Neural cell (in vitro differentiated cells): ENCODE measurements at regions not wholly inside any gene's neighbourhood (a gene's known extent, or its start where the extent isn't known, plus 50 kb on each side); places are given as distances from the start of the nearest gene placed in this dataset.

ENCODE experiments used
- H2AFZ ChIP-seq: fragments of 200-600, 300-800 bp; sonication (generic), shearing (Covaris generic); 2 replicates; pipeline ENCODE4 v1.6.0; 2014; ENCODE audit warnings: low read depth, mild to moderate bottlenecking, antibody characterized with exemption, low read length, moderate library complexity
- H3F3A ChIP-seq: fragments of 200-600 bp; shearing (Covaris generic); 2 replicates; pipeline ENCODE4 v1.6.1; 2016; ENCODE audit warnings: mild to moderate bottlenecking, moderate library complexity, mixed read lengths, antibody characterized with exemption, low read length; ENCODE audit not compliant: insufficient read depth, poor library complexity, severe bottlenecking
- H3K27ac ChIP-seq: fragments of 200-600, 300-800 bp; sonication (generic), shearing (Covaris generic); 2 replicates; pipeline ENCODE4 v1.5.1; 2014; ENCODE audit warnings: mild to moderate bottlenecking, low read length, moderate library complexity
- H3K27me3 ChIP-seq: fragments of 300-800, 200-600 bp; sonication (generic), shearing (Covaris generic); 2 replicates; pipeline ENCODE4 v1.6.0; 2014; ENCODE audit warnings: mild to moderate bottlenecking, low read depth, low read length, moderate library complexity; ENCODE audit not compliant: insufficient read depth
- H3K36me3 ChIP-seq: fragments of 300-800, 200-600 bp; sonication (generic), shearing (Covaris generic); 2 replicates; pipeline ENCODE4 v1.5.1; 2014; ENCODE audit warnings: mild to moderate bottlenecking, antibody characterized with exemption, low read length, moderate library complexity; ENCODE audit not compliant: insufficient read depth
- H3K4me2 ChIP-seq: fragments of 300-800, 200-600 bp; sonication (generic), shearing (Covaris generic); 2 replicates; pipeline ENCODE4 v1.6.0; 2014; ENCODE audit warnings: mild to moderate bottlenecking, low read length
- H3K4me3 ChIP-seq: fragments of 300-800, 200-600 bp; sonication (generic), shearing (Covaris generic); 2 replicates; pipeline ENCODE4 v1.5.1; 2014; ENCODE audit warnings: mild to moderate bottlenecking, low read length, moderate library complexity
- H3K79me2 ChIP-seq: fragments of 200-600 bp; shearing (Covaris generic); replicated peaks from 2 replicates; pipeline ENCODE4 v1.6.0; 2014; ENCODE audit warnings: mild to moderate bottlenecking, low read length, moderate library complexity; ENCODE audit not compliant: insufficient read depth
- H3K9ac ChIP-seq: fragments of 300-800, 200-600 bp; sonication (generic), shearing (Covaris generic); 2 replicates; pipeline ENCODE4 v1.6.1; 2016; ENCODE audit warnings: mild to moderate bottlenecking, low read length, mixed read lengths
- H3K9me2 ChIP-seq: fragments of 200-600 bp; shearing (Covaris generic); 2 replicates; pipeline ENCODE4 v1.6.1; 2016; ENCODE audit warnings: mild to moderate bottlenecking, low read length, mixed read lengths; ENCODE audit not compliant: insufficient read depth
- H3K9me3 ChIP-seq: fragments of 200-600, 300-800 bp; sonication (generic), shearing (Covaris generic); 2 replicates; pipeline ENCODE4 v1.6.1; 2016; ENCODE audit warnings: mild to moderate bottlenecking, mixed run types, low read length, moderate library complexity, mixed read lengths
- H4K20me1 ChIP-seq: fragments of 200-600 bp; shearing (Covaris generic); 2 replicates; pipeline ENCODE4 v1.6.1; 2016; ENCODE audit warnings: mild to moderate bottlenecking, mixed run types; ENCODE audit not compliant: insufficient read depth
- EP300 ChIP-seq: fragments of 450-650 bp; conservative IDR thresholded peaks from 2 replicates; pipeline ENCODE4 v1.6.1; 2014; ENCODE audit warnings: antibody characterized with exemption, mild to moderate bottlenecking, moderate library complexity; ENCODE audit not compliant: poor library complexity, severe bottlenecking
- EZH2 ChIP-seq: fragments of 200-600, 300-800 bp; shearing (Covaris generic), sonication (generic); IDR thresholded peaks from 2 replicates; pipeline ENCODE4 v1.6.1; 2014; ENCODE audit warnings: antibody characterized with exemption, low read length, borderline replicate concordance, mild to moderate bottlenecking; ENCODE audit not compliant: insufficient read depth, poor library complexity, severe bottlenecking
- MXI1 ChIP-seq: fragments of 450-650 bp; conservative IDR thresholded peaks from 2 replicates; pipeline ENCODE4 v1.6.1; 2014; ENCODE audit warnings: antibody characterized with exemption, mild to moderate bottlenecking; ENCODE audit not compliant: poor library complexity, severe bottlenecking
- POLR2AphosphoS5 ChIP-seq: IDR thresholded peaks from 2 replicates; pipeline ENCODE4 v1.6.1; 2012
- RAD21 ChIP-seq: fragments of 450-650 bp; conservative IDR thresholded peaks from 2 replicates; pipeline ENCODE4 v1.6.1; 2014; ENCODE audit warnings: antibody characterized with exemption, mild to moderate bottlenecking, moderate library complexity
- SMC3 ChIP-seq: fragments of 450-650 bp; conservative IDR thresholded peaks from 2 replicates; pipeline ENCODE4 v1.6.1; 2014; ENCODE audit warnings: antibody characterized with exemption, mild to moderate bottlenecking, moderate library complexity; ENCODE audit not compliant: poor library complexity
- TAF1 ChIP-seq: IDR thresholded peaks from 2 replicates; pipeline ENCODE4 v1.6.1; 2012; ENCODE audit warnings: low read depth
- TF ChIP-seq, protein P1 (sequence below): fragments of 450-650 bp; IDR thresholded peaks from 2 replicates; pipeline ENCODE4 v1.5.1; 2014; ENCODE audit warnings: antibody characterized with exemption, mild to moderate bottlenecking, moderate library complexity; ENCODE audit not compliant: poor library complexity, severe bottlenecking
- TF ChIP-seq, protein P2 (sequence below): IDR thresholded peaks from 2 replicates; pipeline ENCODE4 v1.6.1; 2012; ENCODE audit warnings: borderline replicate concordance

DNA sequence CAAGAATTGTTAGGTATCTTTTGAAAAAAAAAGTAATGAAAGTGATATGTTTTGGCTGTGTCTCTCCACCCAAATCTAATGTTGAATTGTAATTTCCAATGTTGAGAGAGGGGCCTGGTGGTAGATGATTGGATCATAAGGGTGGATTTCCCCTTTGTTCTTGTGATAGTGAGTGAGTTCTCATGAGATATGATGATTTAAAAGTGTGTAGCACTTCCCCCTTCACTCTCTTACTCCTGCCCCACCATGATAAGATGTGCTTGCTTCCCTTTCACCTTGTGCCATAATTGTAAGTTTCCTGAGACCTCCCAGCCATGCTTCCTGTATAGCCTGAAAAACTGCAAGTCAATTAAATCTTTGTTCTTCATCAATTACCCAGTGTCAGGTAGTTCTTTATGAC is 70.7 kb downstream of the XCL2 start:
- TF ChIP-seq EP300: no peak
- no peak for TF ChIP-seq TAF1
- no peak for TF ChIP-seq RAD21
- TF ChIP-seq, protein P1, sequence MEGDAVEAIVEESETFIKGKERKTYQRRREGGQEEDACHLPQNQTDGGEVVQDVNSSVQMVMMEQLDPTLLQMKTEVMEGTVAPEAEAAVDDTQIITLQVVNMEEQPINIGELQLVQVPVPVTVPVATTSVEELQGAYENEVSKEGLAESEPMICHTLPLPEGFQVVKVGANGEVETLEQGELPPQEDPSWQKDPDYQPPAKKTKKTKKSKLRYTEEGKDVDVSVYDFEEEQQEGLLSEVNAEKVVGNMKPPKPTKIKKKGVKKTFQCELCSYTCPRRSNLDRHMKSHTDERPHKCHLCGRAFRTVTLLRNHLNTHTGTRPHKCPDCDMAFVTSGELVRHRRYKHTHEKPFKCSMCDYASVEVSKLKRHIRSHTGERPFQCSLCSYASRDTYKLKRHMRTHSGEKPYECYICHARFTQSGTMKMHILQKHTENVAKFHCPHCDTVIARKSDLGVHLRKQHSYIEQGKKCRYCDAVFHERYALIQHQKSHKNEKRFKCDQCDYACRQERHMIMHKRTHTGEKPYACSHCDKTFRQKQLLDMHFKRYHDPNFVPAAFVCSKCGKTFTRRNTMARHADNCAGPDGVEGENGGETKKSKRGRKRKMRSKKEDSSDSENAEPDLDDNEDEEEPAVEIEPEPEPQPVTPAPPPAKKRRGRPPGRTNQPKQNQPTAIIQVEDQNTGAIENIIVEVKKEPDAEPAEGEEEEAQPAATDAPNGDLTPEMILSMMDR: no peak
- no peak for TF ChIP-seq MXI1
- TF ChIP-seq SMC3: no peak
- TF ChIP-seq EZH2: no peak
- TF ChIP-seq, protein P2, sequence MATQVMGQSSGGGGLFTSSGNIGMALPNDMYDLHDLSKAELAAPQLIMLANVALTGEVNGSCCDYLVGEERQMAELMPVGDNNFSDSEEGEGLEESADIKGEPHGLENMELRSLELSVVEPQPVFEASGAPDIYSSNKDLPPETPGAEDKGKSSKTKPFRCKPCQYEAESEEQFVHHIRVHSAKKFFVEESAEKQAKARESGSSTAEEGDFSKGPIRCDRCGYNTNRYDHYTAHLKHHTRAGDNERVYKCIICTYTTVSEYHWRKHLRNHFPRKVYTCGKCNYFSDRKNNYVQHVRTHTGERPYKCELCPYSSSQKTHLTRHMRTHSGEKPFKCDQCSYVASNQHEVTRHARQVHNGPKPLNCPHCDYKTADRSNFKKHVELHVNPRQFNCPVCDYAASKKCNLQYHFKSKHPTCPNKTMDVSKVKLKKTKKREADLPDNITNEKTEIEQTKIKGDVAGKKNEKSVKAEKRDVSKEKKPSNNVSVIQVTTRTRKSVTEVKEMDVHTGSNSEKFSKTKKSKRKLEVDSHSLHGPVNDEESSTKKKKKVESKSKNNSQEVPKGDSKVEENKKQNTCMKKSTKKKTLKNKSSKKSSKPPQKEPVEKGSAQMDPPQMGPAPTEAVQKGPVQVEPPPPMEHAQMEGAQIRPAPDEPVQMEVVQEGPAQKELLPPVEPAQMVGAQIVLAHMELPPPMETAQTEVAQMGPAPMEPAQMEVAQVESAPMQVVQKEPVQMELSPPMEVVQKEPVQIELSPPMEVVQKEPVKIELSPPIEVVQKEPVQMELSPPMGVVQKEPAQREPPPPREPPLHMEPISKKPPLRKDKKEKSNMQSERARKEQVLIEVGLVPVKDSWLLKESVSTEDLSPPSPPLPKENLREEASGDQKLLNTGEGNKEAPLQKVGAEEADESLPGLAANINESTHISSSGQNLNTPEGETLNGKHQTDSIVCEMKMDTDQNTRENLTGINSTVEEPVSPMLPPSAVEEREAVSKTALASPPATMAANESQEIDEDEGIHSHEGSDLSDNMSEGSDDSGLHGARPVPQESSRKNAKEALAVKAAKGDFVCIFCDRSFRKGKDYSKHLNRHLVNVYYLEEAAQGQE: no peak
- TF ChIP-seq POLR2AphosphoS5: no peak
- H3K9me2 ChIP-seq: no peaks in the 10 kb centered on the region
- no peak overlapping the region for H3K4me3 ChIP-seq

DNA sequence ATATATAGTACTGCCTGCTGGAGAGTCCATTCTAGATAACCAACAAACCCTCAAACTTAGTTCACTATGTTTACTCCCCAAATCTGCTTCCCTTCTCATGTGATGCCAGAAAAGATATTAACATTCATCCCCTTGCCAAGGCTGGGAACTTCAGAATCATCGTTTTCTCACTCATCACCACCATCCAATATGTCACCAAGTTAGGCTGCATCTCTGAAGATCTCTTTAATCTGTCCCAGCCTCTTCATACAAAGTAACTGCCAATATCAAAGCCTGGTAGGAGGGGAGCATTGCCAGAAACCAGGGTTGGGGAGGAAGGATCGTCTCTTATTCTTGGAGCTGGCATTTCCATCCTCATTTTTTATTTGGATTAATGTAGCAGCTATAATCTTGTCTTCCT is 71.6 kb downstream of the XCL2 start:
- Histone ChIP-seq H3F3A (no peaks in the 10 kb centered on the region), H3K27me3 (no peaks in the 10 kb centered on the region), H3K36me3 (no peaks in the 10 kb centered on the region), H4K20me1 (no peaks in the 10 kb centered on the region), H2AFZ (no peak overlapping the region), H3K79me2 (no peaks in the 10 kb centered on the region), H3K27ac (no peak overlapping the region), H3K4me2 (no peak overlapping the region), H3K9me3 (peaks cover 3% of the 10 kb centered on the region), H3K9ac (no peak overlapping the region), H3K4me3 (no peak overlapping the region), H3K9me2 (no peaks in the 10 kb centered on the region)
- TF ChIP-seq RAD21: no peak
- TF ChIP-seq SMC3: no peak
- TF ChIP-seq MXI1: no peak
- TF ChIP-seq TAF1: no peak
- TF ChIP-seq, protein P2: no peak
- TF ChIP-seq EP300: no peak
- TF ChIP-seq, protein P1: no peak
- no peak for TF ChIP-seq POLR2AphosphoS5
- TF ChIP-seq EZH2: no peak

More for the DNA sequence above, 70.7 kb downstream of the XCL2 start:
- Histone ChIP-seq H3F3A (no peaks in the 10 kb centered on the region), H3K4me2 (no peak overlapping the region), H3K79me2 (no peaks in the 10 kb centered on the region), H2AFZ (no peak overlapping the region), H3K36me3 (no peaks in the 10 kb centered on the region), H3K27me3 (no peaks in the 10 kb centered on the region), H3K9ac (no peak overlapping the region), H3K27ac (no peak overlapping the region), H4K20me1 (no peaks in the 10 kb centered on the region), H3K9me3 (peaks cover 3% of the 10 kb centered on the region)
